ENCODE measurements at regions not wholly inside any gene's neighbourhood (a gene's known extent, or its start where the extent isn't known, plus 50 kb on each side); places are given as distances from the start of the nearest gene placed in this dataset.

- TF ChIP-seq NFYB (IDR thresholded peaks at IDR 0.05; ENCODE audit: insufficient read depth, low read depth, low read length) (no peak), TAF1 (IDR thresholded peaks at IDR 0.05; ENCODE audit: borderline replicate concordance, low read depth, low read length) (no peak), NR2F1 (conservative IDR thresholded peaks at IDR 0.05) (no peak)
Observed at GRCh38 chr3:76245073-76245472, 459.7 kb upstream of the ZNF717 start (continued).

GRCh38 chr3:76245622-76246021 is 460.3 kb upstream of the ZNF717 start:
- intact Hi-C loops (cut with micrococcal nuclease; ENCODE audit: unreplicated experiment) (no loop called here), in situ Hi-C loops (cut with MboI) (no loop called here)
- BruUV-seq (replicated peaks) = no TSS peak
- TF ChIP-seq GATAD2B (conservative IDR thresholded peaks at IDR 0.05; ENCODE audit: low read depth) = no peak
- TF ChIP-seq EZH2 (IDR thresholded peaks at IDR 0.05; ENCODE audit: borderline replicate concordance, control insufficient read depth, low read depth, low read length) = no peak
- no peak for TF ChIP-seq NR2C1 (IDR thresholded peaks at IDR 0.05)
- H3K79me2 ChIP-seq (ENCODE audit: control insufficient read depth, insufficient read depth, low read length) = no peaks in the 10 kb centered on the region
- no peak overlapping the region for H3K9ac ChIP-seq (ENCODE audit: control insufficient read depth, insufficient read depth, low read length)
- POLR2A ChIA-PET = no interaction called here
- SMC1A ChIA-PET (ENCODE audit: uncharacterized antibody, unreplicated experiment) = interaction anchor here (0.8 kb wide), 1 partner anchor 101 kb away, joined by 4 read pairs; no protein-coding TSS in a partner anchor
- H4K20me1 ChIP-seq (ENCODE audit: control insufficient read depth, insufficient read depth) = no peaks in the 10 kb centered on the region
- FAIRE-seq = no peak
- no peak for ATAC-seq
- no peak overlapping the region for H3K27ac ChIP-seq (ENCODE audit: control insufficient read depth, insufficient read depth)
- DNase-seq (ENCODE audit: low read depth, low spot score) = no peak
- no peak overlapping the region for H3K4me2 ChIP-seq (ENCODE audit: control insufficient read depth, insufficient read depth)
- H3K27me3 ChIP-seq (replicated peaks in 1 of 2; ENCODE audit: control insufficient read depth in 2 of 2, insufficient read depth in 2 of 2, low read length in 1 of 2) = no peaks in the 10 kb centered on the region
- H3K9me3 ChIP-seq (replicated peaks; ENCODE audit: control insufficient read depth, insufficient read depth, low read length) = no peaks in the 10 kb centered on the region
- CTCF ChIA-PET = no interaction called here
- no peaks in the 10 kb centered on the region for H3K4me1 ChIP-seq (ENCODE audit: control insufficient read depth, insufficient read depth, low read length)
- RAD21 ChIA-PET (ENCODE audit: unreplicated experiment) = no interaction called here
- no peak overlapping the region for H3K4me3 ChIP-seq
- no peak overlapping the region for H2AFZ ChIP-seq (ENCODE audit: control insufficient read depth, low read depth, low read length)
- no peaks in the 10 kb centered on the region for H3K36me3 ChIP-seq (ENCODE audit: control insufficient read depth in 2 of 2, insufficient read depth in 2 of 2, low read length in 1 of 2)

- Histone ChIP-seq H4K20me1 (ENCODE audit: control insufficient read depth, insufficient read depth) (no peaks in the 10 kb centered on the region), H3K4me2 (ENCODE audit: control insufficient read depth, insufficient read depth) (no peak overlapping the region), H3K27me3 (replicated peaks in 1 of 2; ENCODE audit: control insufficient read depth in 2 of 2, insufficient read depth in 2 of 2, low read length in 1 of 2) (no peaks in the 10 kb centered on the region), H3K4me3 (no peak overlapping the region), H3K9me3 (replicated peaks; ENCODE audit: control insufficient read depth, insufficient read depth, low read length) (no peaks in the 10 kb centered on the region), H2AFZ (ENCODE audit: control insufficient read depth, low read depth, low read length) (no peak overlapping the region), H3K4me1 (ENCODE audit: control insufficient read depth, insufficient read depth, low read length) (no peaks in the 10 kb centered on the region), H3K9ac (ENCODE audit: control insufficient read depth, insufficient read depth, low read length) (no peak overlapping the region), H3K27ac (ENCODE audit: control insufficient read depth, insufficient read depth) (no peak overlapping the region), H3K79me2 (ENCODE audit: control insufficient read depth, insufficient read depth, low read length) (no peaks in the 10 kb centered on the region), H3K36me3 (ENCODE audit: control insufficient read depth in 2 of 2, insufficient read depth in 2 of 2, low read length in 1 of 2) (no peaks in the 10 kb centered on the region)
- DNase-seq (ENCODE audit: low read depth, low spot score) (no peak), ATAC-seq (peak; percentile 58), FAIRE-seq (no peak)
- BruUV-seq (replicated peaks) = no TSS peak
- ChIA-PET SMC1A (ENCODE audit: uncharacterized antibody, unreplicated experiment) (interaction anchor here (0.6 kb wide), 1 partner anchor 170 kb away, joined by 3 read pairs; no protein-coding TSS in a partner anchor), POLR2A (no interaction called here), RAD21 (ENCODE audit: unreplicated experiment) (no interaction called here), CTCF (no interaction called here)
- 55% methylated on average over 1 of the region's 1 CpG for WGBS (ENCODE audit: insufficient coverage, insufficient replicate concordance, low lambda C conversion rate, missing lambda C conversion rate)
- in situ Hi-C loops (cut with MboI) (no loop called here), intact Hi-C loops (cut with micrococcal nuclease; ENCODE audit: unreplicated experiment) (no loop called here)
- TF ChIP-seq MYC (IDR thresholded peaks at IDR 0.05; ENCODE audit: insufficient read depth, insufficient read length, insufficient replicate concordance, low read length, severe bottlenecking) = no peak
- TF ChIP-seq RCOR1 (conservative IDR thresholded peaks at IDR 0.05; ENCODE audit: low read depth, low read length) = no peak
- TF ChIP-seq JUNB (IDR thresholded peaks at IDR 0.05) = peak; percentile 50
- no peak for TF ChIP-seq FOXK2 (IDR thresholded peaks at IDR 0.05)
- peak; percentile 20; the same call in 1 of the 2 replicates for TF ChIP-seq FOXM1 (IDR thresholded peaks at IDR 0.05; ENCODE audit: low read depth, low read length)
- TF ChIP-seq, protein P1, sequence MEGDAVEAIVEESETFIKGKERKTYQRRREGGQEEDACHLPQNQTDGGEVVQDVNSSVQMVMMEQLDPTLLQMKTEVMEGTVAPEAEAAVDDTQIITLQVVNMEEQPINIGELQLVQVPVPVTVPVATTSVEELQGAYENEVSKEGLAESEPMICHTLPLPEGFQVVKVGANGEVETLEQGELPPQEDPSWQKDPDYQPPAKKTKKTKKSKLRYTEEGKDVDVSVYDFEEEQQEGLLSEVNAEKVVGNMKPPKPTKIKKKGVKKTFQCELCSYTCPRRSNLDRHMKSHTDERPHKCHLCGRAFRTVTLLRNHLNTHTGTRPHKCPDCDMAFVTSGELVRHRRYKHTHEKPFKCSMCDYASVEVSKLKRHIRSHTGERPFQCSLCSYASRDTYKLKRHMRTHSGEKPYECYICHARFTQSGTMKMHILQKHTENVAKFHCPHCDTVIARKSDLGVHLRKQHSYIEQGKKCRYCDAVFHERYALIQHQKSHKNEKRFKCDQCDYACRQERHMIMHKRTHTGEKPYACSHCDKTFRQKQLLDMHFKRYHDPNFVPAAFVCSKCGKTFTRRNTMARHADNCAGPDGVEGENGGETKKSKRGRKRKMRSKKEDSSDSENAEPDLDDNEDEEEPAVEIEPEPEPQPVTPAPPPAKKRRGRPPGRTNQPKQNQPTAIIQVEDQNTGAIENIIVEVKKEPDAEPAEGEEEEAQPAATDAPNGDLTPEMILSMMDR (IDR thresholded peaks at IDR 0.05 in 2 of 3, conservative IDR thresholded peaks at IDR 0.05 in 1 of 3; ENCODE audit: control insufficient read depth in 2 of 3, extremely low read depth in 1 of 3, insufficient read depth in 1 of 3, low read depth in 3 of 3, low read length in 3 of 3) = no peak
- no peak for TF ChIP-seq PML (IDR thresholded peaks at IDR 0.05; ENCODE audit: low read length)
- TF ChIP-seq DPF2 (IDR thresholded peaks at IDR 0.05) = no peak
- TF ChIP-seq CEBPB (IDR thresholded peaks at IDR 0.05; ENCODE audit: borderline replicate concordance in 1 of 2, low read depth in 2 of 2, low read length in 2 of 2) = no peak
Observed at GRCh38 chr3:76264496-76264895, 479.1 kb upstream of the ZNF717 start.
